Peyer's patch (tissue), 4 donors: ENCODE measurements at regions not wholly inside any gene's neighbourhood (a gene's known extent, or its start where the extent isn't known, plus 50 kb on each side); places are given as distances from the start of the nearest gene placed in this dataset.
"Not testable (repeated sequence)": the region's sequence is repeated elsewhere in the genome, so short reads cannot be mapped to it uniquely, and the experiment has no call there.

Experiments
- DNase-seq, 3 donors: peaks; one replicate each; pipeline ENCODE4 v3.0.0-alpha.2; 2017 to 2019
- H3K27ac ChIP-seq, 4 donors: fragments of 200-600 bp; sonication (generic); one replicate each; pipeline ENCODE4 v1.5.1; 2016 to 2019
- H3K27me3 ChIP-seq, 2 donors: fragments of 200-600 bp; sonication (generic); one replicate each; pipeline ENCODE4 v1.5.1; 2019
- H3K36me3 ChIP-seq, 3 donors: fragments of 200-600 bp; sonication (generic); one replicate each; pipeline ENCODE4 v1.5.1; 2016 to 2019
- H3K4me1 ChIP-seq, 4 donors: fragments of 200-600 bp; sonication (generic); one replicate each; pipeline ENCODE4 v1.5.1; 2016 to 2019
- H3K4me3 ChIP-seq, 4 donors: fragments of 200-600 bp; sonication (generic); 1 replicate in 3 of 4; 2 replicates in 1 of 4; pipeline ENCODE4 v1.5.1; 2016 to 2019; ENCODE audit warnings: mild to moderate bottlenecking in 1 of 4
- H3K9me3 ChIP-seq, 4 donors: fragments of 200-600 bp; sonication (generic); one replicate each; pipeline ENCODE4 v1.5.1; 2016 to 2019; ENCODE audit warnings: mild to moderate bottlenecking in 1 of 4
- POLR2A ChIP-seq, 2 donors: fragments of 450-650 bp; IDR thresholded peaks; one replicate each; pipeline ENCODE4 v1.5.1; 2017; ENCODE audit warnings: antibody characterized with exemption in 2 of 2, mild to moderate bottlenecking in 2 of 2, moderate library complexity in 2 of 2
- TF ChIP-seq, protein P1 (sequence below), 6 experiments: fragments of 450-650 bp in 4 of 6; fragments of 200-600 bp in 2 of 6; sonication (generic) in 1 of 6; IDR thresholded peaks; one replicate each; pipeline ENCODE4 v1.5.1; 2017 to 2019; ENCODE audit warnings: antibody characterized with exemption in 6 of 6, mild to moderate bottlenecking in 3 of 6, moderate library complexity in 1 of 6

DNA sequence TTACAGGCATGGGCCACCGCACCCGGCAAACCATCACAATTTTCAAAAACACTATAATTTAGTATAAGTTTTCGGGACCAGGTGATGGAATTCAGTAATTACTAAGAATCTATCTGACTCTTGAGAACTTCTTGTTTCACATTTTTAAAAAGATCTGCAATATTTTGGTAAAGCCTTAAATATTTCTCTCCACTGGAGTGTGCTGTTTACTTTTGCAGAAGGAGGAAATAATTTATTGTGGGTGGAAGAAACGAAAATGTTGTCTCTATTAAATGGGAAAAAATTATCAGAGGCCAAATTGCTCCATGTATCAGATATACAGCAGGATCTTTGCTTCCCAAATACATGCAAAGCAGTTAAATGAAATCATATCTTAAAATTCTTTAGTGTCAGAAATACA is 566.8 kb upstream of the CYLC2 start:
- Histone ChIP-seq H3K27ac (no peak overlapping the region), H3K4me1 (no peaks in the 10 kb centered on the region), H3K9me3 (no peaks in the 10 kb centered on the region), H3K27me3 (no peaks in the 10 kb centered on the region), H3K36me3 (no peaks in the 10 kb centered on the region), H3K4me3 (no peak overlapping the region)
- TF ChIP-seq, protein P1, sequence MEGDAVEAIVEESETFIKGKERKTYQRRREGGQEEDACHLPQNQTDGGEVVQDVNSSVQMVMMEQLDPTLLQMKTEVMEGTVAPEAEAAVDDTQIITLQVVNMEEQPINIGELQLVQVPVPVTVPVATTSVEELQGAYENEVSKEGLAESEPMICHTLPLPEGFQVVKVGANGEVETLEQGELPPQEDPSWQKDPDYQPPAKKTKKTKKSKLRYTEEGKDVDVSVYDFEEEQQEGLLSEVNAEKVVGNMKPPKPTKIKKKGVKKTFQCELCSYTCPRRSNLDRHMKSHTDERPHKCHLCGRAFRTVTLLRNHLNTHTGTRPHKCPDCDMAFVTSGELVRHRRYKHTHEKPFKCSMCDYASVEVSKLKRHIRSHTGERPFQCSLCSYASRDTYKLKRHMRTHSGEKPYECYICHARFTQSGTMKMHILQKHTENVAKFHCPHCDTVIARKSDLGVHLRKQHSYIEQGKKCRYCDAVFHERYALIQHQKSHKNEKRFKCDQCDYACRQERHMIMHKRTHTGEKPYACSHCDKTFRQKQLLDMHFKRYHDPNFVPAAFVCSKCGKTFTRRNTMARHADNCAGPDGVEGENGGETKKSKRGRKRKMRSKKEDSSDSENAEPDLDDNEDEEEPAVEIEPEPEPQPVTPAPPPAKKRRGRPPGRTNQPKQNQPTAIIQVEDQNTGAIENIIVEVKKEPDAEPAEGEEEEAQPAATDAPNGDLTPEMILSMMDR (IDR thresholded peaks at IDR 0.05) = no peak
- no peak for TF ChIP-seq POLR2A (IDR thresholded peaks at IDR 0.05)
- DNase-seq = no peak

DNA sequence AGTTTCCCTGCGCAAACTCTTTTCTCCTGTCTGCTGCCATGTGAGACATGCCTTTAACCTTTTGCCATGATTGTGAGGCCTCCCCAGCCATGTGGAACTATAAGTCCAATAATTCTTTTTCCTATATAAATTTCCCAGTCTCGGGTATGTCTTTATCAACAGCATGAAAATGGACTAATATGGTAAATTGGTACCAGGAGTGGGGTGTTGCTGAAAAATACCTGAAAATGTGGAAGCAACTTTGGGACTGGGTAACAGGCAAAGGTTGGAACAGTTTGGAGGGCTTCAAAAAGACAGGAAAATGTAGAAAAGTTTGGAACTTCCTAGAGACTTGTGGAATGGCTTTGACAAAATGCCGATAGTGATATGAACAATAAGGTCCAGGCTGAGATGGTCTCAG is 578.9 kb upstream of the CYLC2 start:
- H3K9me3 ChIP-seq = peaks cover 0 to 21% (median 0%) of the 10 kb centered on the region in 4 donors
- not testable (repeated sequence) for H3K4me3 ChIP-seq, H3K27ac ChIP-seq, H3K27me3 ChIP-seq, H3K4me1 ChIP-seq, DNase-seq, H3K36me3 ChIP-seq

DNA sequence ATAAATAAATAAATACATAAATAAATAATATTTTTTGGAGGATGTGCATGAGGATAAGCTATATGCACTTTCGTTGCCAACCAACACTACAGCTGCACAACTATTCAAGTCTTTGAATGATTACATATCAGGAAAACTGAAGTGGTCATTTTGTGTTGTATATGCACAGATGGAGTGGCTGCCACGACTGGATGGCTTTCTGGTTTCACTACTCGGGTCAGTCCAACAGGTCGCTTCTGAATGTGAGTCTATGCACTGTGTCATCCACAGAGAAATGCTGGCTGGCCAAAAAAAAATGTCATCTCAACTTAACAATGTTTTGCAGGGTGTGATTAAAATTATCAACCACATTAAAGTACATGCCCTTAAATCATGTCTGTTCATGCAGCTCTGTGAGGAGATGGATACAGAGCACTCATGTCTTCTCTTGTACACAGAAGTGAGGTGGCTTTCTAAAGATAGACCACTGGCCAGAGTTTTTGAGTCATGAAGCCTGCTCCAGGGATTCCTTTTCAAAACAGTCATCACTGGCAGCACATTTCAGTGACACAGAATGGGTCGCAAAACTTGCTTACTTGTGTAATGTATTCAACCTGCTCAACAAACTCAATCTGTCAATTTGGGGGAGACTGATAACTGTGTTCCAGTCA is 589.8 kb upstream of the CYLC2 start:
- no peaks in the 10 kb centered on the region for H3K9me3 ChIP-seq
- no peak overlapping the region for H3K4me3 ChIP-seq
- TF ChIP-seq POLR2A (IDR thresholded peaks at IDR 0.05) = no peak
- TF ChIP-seq, protein P1 (IDR thresholded peaks at IDR 0.05) = no peak
- H3K36me3 ChIP-seq = no peaks in the 10 kb centered on the region
- no peaks in the 10 kb centered on the region for H3K4me1 ChIP-seq
- H3K27ac ChIP-seq = no peak overlapping the region
- no peaks in the 10 kb centered on the region for H3K27me3 ChIP-seq
- DNase-seq = no peak

DNA sequence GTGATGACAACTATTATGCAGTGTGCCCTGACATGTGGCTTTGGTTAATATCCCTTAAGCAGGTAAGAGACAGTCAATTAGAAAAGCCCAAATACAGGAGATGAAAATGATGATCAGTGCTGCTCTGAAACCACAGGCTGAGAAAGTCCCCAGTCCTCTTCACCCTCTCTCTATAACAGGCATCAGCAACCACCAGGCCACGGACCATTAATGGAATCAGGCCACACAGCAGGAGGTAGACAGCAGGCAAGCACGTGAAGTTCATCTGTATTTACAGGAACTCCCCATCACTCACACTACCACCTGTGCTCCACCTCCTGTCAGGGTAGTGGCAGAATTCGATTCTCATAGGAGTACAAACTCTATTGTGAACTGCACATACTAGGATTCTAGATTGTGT is 591.6 kb upstream of the CYLC2 start:
- TF ChIP-seq, protein P1 (IDR thresholded peaks at IDR 0.05) = no peak
- TF ChIP-seq POLR2A (IDR thresholded peaks at IDR 0.05) = no peak
- no peak overlapping the region for H3K27ac ChIP-seq
- no peaks in the 10 kb centered on the region for H3K4me1 ChIP-seq
- no peaks in the 10 kb centered on the region for H3K36me3 ChIP-seq
- H3K27me3 ChIP-seq = no peaks in the 10 kb centered on the region
- H3K9me3 ChIP-seq = no peaks in the 10 kb centered on the region
- no peak overlapping the region for H3K4me3 ChIP-seq
- DNase-seq = no peak

DNA sequence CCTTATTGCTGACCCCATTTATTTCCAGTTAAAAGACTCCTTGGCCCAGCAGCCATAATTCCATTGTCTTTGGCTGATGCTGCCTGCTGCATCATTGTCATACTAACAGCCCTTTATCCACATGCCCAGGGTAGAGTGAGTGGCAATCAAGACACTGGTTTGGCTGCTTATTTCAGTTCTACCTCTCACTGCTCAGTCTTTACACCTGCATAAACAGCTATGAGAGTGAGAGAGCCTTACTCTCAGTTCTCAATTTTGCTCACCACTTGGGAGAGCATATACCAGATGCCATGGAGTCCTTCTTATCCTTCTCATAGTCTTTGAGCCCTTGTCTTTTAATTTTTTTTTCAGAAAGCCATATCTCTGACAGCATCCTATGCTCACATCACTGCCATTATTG is 596.9 kb upstream of the CYLC2 start:
- Histone ChIP-seq H3K4me1 (no peaks in the 10 kb centered on the region), H3K27me3 (no peaks in the 10 kb centered on the region), H3K9me3 (no peaks in the 10 kb centered on the region), H3K36me3 (no peaks in the 10 kb centered on the region), H3K27ac (no peak overlapping the region), H3K4me3 (no peak overlapping the region)
- no peak for TF ChIP-seq POLR2A (IDR thresholded peaks at IDR 0.05)
- TF ChIP-seq, protein P1 (IDR thresholded peaks at IDR 0.05) = no peak
- no peak for DNase-seq

DNA sequence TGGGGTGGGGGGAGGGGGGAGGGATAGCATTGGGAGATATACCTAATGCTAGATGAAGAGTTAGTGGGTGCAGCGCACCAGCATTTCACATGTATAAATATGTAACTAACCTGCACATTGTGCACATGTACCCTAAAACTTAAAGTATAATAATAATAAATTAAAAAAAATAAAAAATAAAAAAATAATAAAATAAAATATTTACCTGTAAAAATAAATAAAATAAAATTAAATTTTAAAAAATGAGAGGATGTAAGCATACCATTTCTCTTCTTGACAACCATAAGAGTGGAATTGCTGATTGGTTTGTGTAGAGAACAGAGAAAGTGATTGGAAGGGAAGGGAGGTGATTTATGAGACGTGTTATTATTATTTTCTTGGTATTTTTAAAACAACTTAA is 609.5 kb upstream of the CYLC2 start:
- H3K4me1 ChIP-seq, H3K27ac ChIP-seq, H3K36me3 ChIP-seq, DNase-seq, H3K27me3 ChIP-seq, H3K4me3 ChIP-seq, H3K9me3 ChIP-seq: not testable (repeated sequence)
